DOHH2 (cell line): ENCODE measurements at regions not wholly inside any gene's neighbourhood (a gene's known extent, or its start where the extent isn't known, plus 50 kb on each side); places are given as distances from the start of the nearest gene placed in this dataset.

Experiments
- CTCF ChIP-seq: fragments of 200-600 bp; sonication (generic); IDR thresholded peaks from one replicate; pipeline ENCODE4 v1.5.1; 2014; ENCODE audit warnings: antibody characterized with exemption, mild to moderate bottlenecking, low read depth, low read length; ENCODE audit not compliant: poor library complexity, severe bottlenecking
- EZH2phosphoT487 ChIP-seq: fragments of 200-600 bp; sonication (generic); IDR thresholded peaks from 2 replicates; pipeline ENCODE4 v1.6.1; 2017; ENCODE audit warnings: borderline replicate concordance, mild to moderate bottlenecking, antibody characterized with exemption, low read length, moderate library complexity, mixed read lengths

GRCh38 chrX:106331606-106332005, 163.5 kb downstream of the PWWP3B start:
- TF ChIP-seq CTCF (no peak), EZH2phosphoT487 (no peak)
